Neural cell (in vitro differentiated cells): ENCODE measurements at regions not wholly inside any gene's neighbourhood (a gene's known extent, or its start where the extent isn't known, plus 50 kb on each side); places are given as distances from the start of the nearest gene placed in this dataset.

Source experiments
- EP300 ChIP-seq: fragments of 450-650 bp; conservative IDR thresholded peaks from 2 replicates; pipeline ENCODE4 v1.6.1; 2014; ENCODE audit warnings: antibody characterized with exemption, mild to moderate bottlenecking, moderate library complexity; ENCODE audit not compliant: poor library complexity, severe bottlenecking
- EZH2 ChIP-seq: fragments of 200-600, 300-800 bp; shearing (Covaris generic), sonication (generic); IDR thresholded peaks from 2 replicates; pipeline ENCODE4 v1.6.1; 2014; ENCODE audit warnings: antibody characterized with exemption, low read length, borderline replicate concordance, mild to moderate bottlenecking; ENCODE audit not compliant: insufficient read depth, poor library complexity, severe bottlenecking
- POLR2AphosphoS5 ChIP-seq: IDR thresholded peaks from 2 replicates; pipeline ENCODE4 v1.6.1; 2012
- RAD21 ChIP-seq: fragments of 450-650 bp; conservative IDR thresholded peaks from 2 replicates; pipeline ENCODE4 v1.6.1; 2014; ENCODE audit warnings: antibody characterized with exemption, mild to moderate bottlenecking, moderate library complexity
- SMC3 ChIP-seq: fragments of 450-650 bp; conservative IDR thresholded peaks from 2 replicates; pipeline ENCODE4 v1.6.1; 2014; ENCODE audit warnings: antibody characterized with exemption, mild to moderate bottlenecking, moderate library complexity; ENCODE audit not compliant: poor library complexity
- TF ChIP-seq, protein P1 (sequence below): fragments of 450-650 bp; IDR thresholded peaks from 2 replicates; pipeline ENCODE4 v1.5.1; 2014; ENCODE audit warnings: antibody characterized with exemption, mild to moderate bottlenecking, moderate library complexity; ENCODE audit not compliant: poor library complexity, severe bottlenecking

DNA sequence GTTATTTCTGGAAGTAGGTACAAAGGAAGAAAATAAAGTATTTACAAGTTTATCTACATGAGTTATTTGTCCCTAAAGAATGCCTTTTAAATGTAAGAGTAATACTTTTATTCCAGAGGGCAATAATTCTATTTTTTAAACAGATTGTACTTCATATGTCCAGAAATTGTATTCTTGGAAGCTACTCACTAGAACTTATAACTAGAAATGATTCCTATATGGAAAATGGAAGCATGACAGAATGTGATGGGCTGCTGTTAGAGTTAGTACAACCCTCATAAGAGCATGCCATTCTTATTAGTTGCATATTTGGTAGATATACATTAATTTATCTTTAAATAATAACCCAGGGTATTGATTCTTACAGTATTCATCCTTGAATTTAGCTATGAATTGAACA is 362.0 kb downstream of the FSIP2 start:
- TF ChIP-seq, protein P1, sequence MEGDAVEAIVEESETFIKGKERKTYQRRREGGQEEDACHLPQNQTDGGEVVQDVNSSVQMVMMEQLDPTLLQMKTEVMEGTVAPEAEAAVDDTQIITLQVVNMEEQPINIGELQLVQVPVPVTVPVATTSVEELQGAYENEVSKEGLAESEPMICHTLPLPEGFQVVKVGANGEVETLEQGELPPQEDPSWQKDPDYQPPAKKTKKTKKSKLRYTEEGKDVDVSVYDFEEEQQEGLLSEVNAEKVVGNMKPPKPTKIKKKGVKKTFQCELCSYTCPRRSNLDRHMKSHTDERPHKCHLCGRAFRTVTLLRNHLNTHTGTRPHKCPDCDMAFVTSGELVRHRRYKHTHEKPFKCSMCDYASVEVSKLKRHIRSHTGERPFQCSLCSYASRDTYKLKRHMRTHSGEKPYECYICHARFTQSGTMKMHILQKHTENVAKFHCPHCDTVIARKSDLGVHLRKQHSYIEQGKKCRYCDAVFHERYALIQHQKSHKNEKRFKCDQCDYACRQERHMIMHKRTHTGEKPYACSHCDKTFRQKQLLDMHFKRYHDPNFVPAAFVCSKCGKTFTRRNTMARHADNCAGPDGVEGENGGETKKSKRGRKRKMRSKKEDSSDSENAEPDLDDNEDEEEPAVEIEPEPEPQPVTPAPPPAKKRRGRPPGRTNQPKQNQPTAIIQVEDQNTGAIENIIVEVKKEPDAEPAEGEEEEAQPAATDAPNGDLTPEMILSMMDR: no peak
- TF ChIP-seq RAD21 (no peak), EZH2 (no peak), SMC3 (no peak), POLR2AphosphoS5 (no peak), EP300 (no peak)
